Heart right ventricle (tissue), 16 donors: ENCODE measurements at regions not wholly inside any gene's neighbourhood (a gene's known extent, or its start where the extent isn't known, plus 50 kb on each side); places are given as distances from the start of the nearest gene placed in this dataset.

Source experiments
- ATAC-seq, 8 donors: fragments of 200-7000 bp; cut with Tn5 transposase; one replicate each; pipeline ENCODE4 v1.9.1; 2020; ENCODE audit warnings: mild to moderate bottlenecking in 8 of 8, moderate library complexity in 8 of 8, moderate number of reproducible peaks in 1 of 8
- DNase-seq, 2 donors: peaks; one replicate each; pipeline ENCODE4 v3.0.0-alpha.2; 2020
- H3K27ac ChIP-seq, 10 donors: fragments of 200-600 bp; sonication (generic) in 2 of 10; one replicate each; pipeline versions ENCODE4 v1.5.0 to v1.8.0; 2020 to 2022; ENCODE audit warnings: mild to moderate bottlenecking in 3 of 10
- H3K27me3 ChIP-seq, 7 donors: fragments of 200-600 bp; one replicate each; pipeline ENCODE4 v1.8.0; 2021 to 2022; ENCODE audit warnings: mild to moderate bottlenecking in 2 of 7
- H3K36me3 ChIP-seq, 9 donors: fragments of 200-600 bp; sonication (generic) in 1 of 9; one replicate each; pipeline versions ENCODE4 v1.5.0 to v1.8.0; 2020 to 2022; ENCODE audit warnings: mild to moderate bottlenecking in 2 of 9
- H3K4me1 ChIP-seq, 9 donors: fragments of 200-600 bp; sonication (generic) in 1 of 9; one replicate each; pipeline versions ENCODE4 v1.5.0 to v1.8.0; 2020 to 2022; ENCODE audit warnings: mild to moderate bottlenecking in 4 of 9
- H3K4me3 ChIP-seq, 10 donors: fragments of 200-600 bp; sonication (generic) in 2 of 10; one replicate each; pipeline versions ENCODE4 v1.5.0 to v1.8.0; 2020 to 2022; ENCODE audit warnings: mild to moderate bottlenecking in 7 of 10, moderate library complexity in 2 of 10
- H3K9me3 ChIP-seq, 11 donors: fragments of 200-600 bp in 10 of 11; sonication (generic) in 2 of 11; one replicate each; pipeline versions ENCODE4 v1.5.0 to v1.8.0; 2013 to 2022; ENCODE audit warnings: mild to moderate bottlenecking in 2 of 11, control low read depth in 1 of 11, moderate library complexity in 1 of 11
- CTCF ChIP-seq, 9 donors: fragments of 200-600 bp; sonication (generic) in 2 of 9; IDR thresholded peaks; one replicate each; pipeline versions ENCODE4 v1.5.0 to v1.8.0; 2021 to 2022; ENCODE audit warnings: antibody characterized with exemption in 9 of 9, mild to moderate bottlenecking in 5 of 9, moderate library complexity in 1 of 9
- WGBS, 2 donors: extraction: QIAGEN DNeasy Blood & Tissue Kit; methylation state at CpG; one replicate each; pipeline ENCODE4 v1.1.7; 2013; ENCODE audit warnings: inconsistent platforms in 1 of 2; 5-methylcytosine and 5-hydroxymethylcytosine counted together
- intact Hi-C, 10 donors: fragments of 100-400 bp; cut with DNase I; formaldehyde crosslinking; loops; one replicate each; pipeline versions ENCODE4 v1.11.1 to v1.14.2; 2022
- donor health status: Arrhythmogenic right ventricular cardiomyopathy.
- donor health status: ischemic (EF 13 %, LVEDD 7.1; RV severe dilation, severe dysfunction).
- donor health status: healthy with polysubstance abuse.
- donor health status: DM: no; HTN: yes; CAD: no.
- donor health status: DM: no; HTN: no; CAD: no.
- donor health status: ischemic (EF 25% LVEDD 6.9; RV normal size, moderate dysfunction).
- donor health status: ischemic (EF 25% LVEDD 5.7; RV mildly dilated, moderate dysfunction).
- donor health status: healthy.
- donor health status: DM: yes; HTN: yes; CAD: no.
- donor health status: Ischemic cardiomyopathy.
- donor health status: ischemic (EF 35%, LVEDD 5.7; RV mildly dilated, moderate dysfunction).
- donor health status: nonischemic (EF 11% LVEDD 7.7; RV severe dilation, severe dysfunction).
- donor health status: DM: yes; HTN: yes; CAD: no.
- donor health status: PGD.
- donor health status: ischemic (EF 29% LVEDD 5.4; RV normal size, mild dysfunction).
- donor health status: nonischemic (EF 23%, LVEDD 6.1; RV moderate dilation, normal function).

GRCh38 chr14:53855127-53855526 is 101.5 kb downstream of the BMP4 start:
- intact Hi-C loops: no loop called here
- Histone ChIP-seq H3K27ac (no peak overlapping the region), H3K4me1 (no peaks in the 10 kb centered on the region), H3K4me3 (no peak overlapping the region), H3K36me3 (no peaks in the 10 kb centered on the region), H3K27me3 (no peaks in the 10 kb centered on the region), H3K9me3 (no peaks in the 10 kb centered on the region)
- no peak for ATAC-seq
- TF ChIP-seq CTCF (IDR thresholded peaks at IDR 0.05): no peak
- DNase-seq: no peak

GRCh38 chr14:53851394-53852090 is 105.1 kb downstream of the BMP4 start:
- WGBS, 2 donors: 87 to 89% methylated on average over 6 of the region's 6 CpGs

GRCh38 chr14:53850714-53851296 is 105.8 kb downstream of the BMP4 start:
- no peak overlapping the region for H3K4me3 ChIP-seq
- WGBS, 2 donors: 36 to 47% methylated on average over 4 of the region's 4 CpGs
- H3K4me1 ChIP-seq: no peaks in the 10 kb centered on the region
- no peak overlapping the region for H3K27ac ChIP-seq
- no peaks in the 10 kb centered on the region for H3K36me3 ChIP-seq
- intact Hi-C loops: no loop called here
- H3K27me3 ChIP-seq: no peaks in the 10 kb centered on the region
- DNase-seq: no peak
- no peak for TF ChIP-seq CTCF (IDR thresholded peaks at IDR 0.05)
- no peak for ATAC-seq
- no peaks in the 10 kb centered on the region for H3K9me3 ChIP-seq

More at GRCh38 chr14:53851394-53852090, 105.1 kb downstream of the BMP4 start:
- H3K27me3 ChIP-seq: no peaks in the 10 kb centered on the region
- H3K36me3 ChIP-seq: no peaks in the 10 kb centered on the region
- DNase-seq (no peak), ATAC-seq (no peak)
- H3K4me1 ChIP-seq: no peaks in the 10 kb centered on the region
- H3K27ac ChIP-seq: no peak overlapping the region
- H3K9me3 ChIP-seq: no peaks in the 10 kb centered on the region
- no peak for TF ChIP-seq CTCF (IDR thresholded peaks at IDR 0.05)
- no peak overlapping the region for H3K4me3 ChIP-seq
- intact Hi-C loops: no loop called here

GRCh38 chr14:53849549-53849948 is 107.1 kb downstream of the BMP4 start:
- no peak overlapping the region for H3K4me3 ChIP-seq
- TF ChIP-seq CTCF (IDR thresholded peaks at IDR 0.05): no peak
- 95 to 97% methylated on average over 6 of the region's 6 CpGs for WGBS, 2 donors
- DNase-seq (no peak), ATAC-seq (no peak)
- H3K36me3 ChIP-seq: no peaks in the 10 kb centered on the region
- no peak overlapping the region for H3K27ac ChIP-seq
- H3K9me3 ChIP-seq: no peaks in the 10 kb centered on the region
- intact Hi-C loops: no loop called here
- H3K27me3 ChIP-seq: no peaks in the 10 kb centered on the region
- H3K4me1 ChIP-seq: no peaks in the 10 kb centered on the region
